Colonic mucosa (tissue), 4 donors: ENCODE measurements at regions not wholly inside any gene's neighbourhood (a gene's known extent, or its start where the extent isn't known, plus 50 kb on each side); places are given as distances from the start of the nearest gene placed in this dataset.

Experiments used
- DNase-seq: peaks from one replicate; pipeline ENCODE4 v3.0.0-alpha.2; 2020
- H3K27ac ChIP-seq: fragments of 200-600 bp; one replicate; pipeline ENCODE4 v1.8.0; 2021
- H3K27me3 ChIP-seq: fragments of 200-600 bp; one replicate; pipeline ENCODE4 v1.8.0; 2021
- H3K36me3 ChIP-seq: fragments of 200-600 bp; one replicate; pipeline ENCODE4 v1.8.0; 2021
- H3K4me1 ChIP-seq: fragments of 200-600 bp; one replicate; pipeline ENCODE4 v1.8.0; 2021; ENCODE audit warnings: mild to moderate bottlenecking
- H3K4me3 ChIP-seq: fragments of 200-600 bp; one replicate; pipeline ENCODE4 v1.8.0; 2021
- H3K9ac ChIP-seq, 2 donors: one replicate each; pipeline ENCODE4 v1.7.0; 2013; ENCODE audit warnings: control low read depth in 2 of 2, low read depth in 2 of 2, low read length in 2 of 2
- H3K9me3 ChIP-seq: fragments of 200-600 bp; one replicate; pipeline ENCODE4 v1.8.0; 2021
- CTCF ChIP-seq: fragments of 200-600 bp; IDR thresholded peaks from one replicate; pipeline ENCODE4 v1.8.0; 2022; ENCODE audit warnings: antibody characterized with exemption, mild to moderate bottlenecking
- intact Hi-C: fragments of 100-400 bp; cut with DNase I; formaldehyde crosslinking; loops from one replicate; pipeline ENCODE4 v1.14.1; 2022
- donor health status: healthy.
- donor health status: DM: no; HTN: no; CAD: no.
- donor health status: DM: no; HTN: no; CAD: no.

- Histone ChIP-seq H3K36me3 (no peaks in the 10 kb centered on the region), H3K4me1 (no peaks in the 10 kb centered on the region), H3K27me3 (no peaks in the 10 kb centered on the region), H3K4me3 (no peak overlapping the region), H3K27ac (no peak overlapping the region), H3K9me3 (no peaks in the 10 kb centered on the region), H3K9ac (no peak overlapping the region)
- intact Hi-C loops, result no loop called here
- no peak for DNase-seq
- TF ChIP-seq CTCF, result no peak
Measured at GRCh38 chr12:108075561-108075960, 53.5 kb upstream of the WSCD2 start.

DNA sequence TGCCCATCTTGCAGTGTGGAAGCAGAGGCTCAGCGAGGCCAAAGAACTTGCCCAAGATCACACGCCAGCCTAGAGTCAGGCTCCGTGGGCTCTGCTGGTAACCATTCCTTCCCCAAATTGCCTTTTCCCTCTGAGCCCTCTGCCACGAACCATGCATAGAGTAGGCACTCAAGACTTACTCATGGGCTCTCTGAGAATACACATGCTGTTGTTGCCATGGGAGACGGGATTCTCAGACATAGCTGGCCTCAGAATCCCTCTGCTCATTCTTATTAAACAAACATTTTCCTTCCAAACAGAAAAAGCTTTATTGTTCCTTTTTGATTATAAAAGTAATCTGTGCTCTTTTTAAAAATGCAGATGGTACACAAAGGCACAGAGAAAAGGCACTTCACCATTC lies 52.5 kb upstream of the WSCD2 start:
- no peak for TF ChIP-seq CTCF
- H3K4me1 ChIP-seq, result no peaks in the 10 kb centered on the region
- no peak for DNase-seq
- no peak overlapping the region for H3K27ac ChIP-seq
- no peaks in the 10 kb centered on the region for H3K9me3 ChIP-seq
- H3K9ac ChIP-seq, result no peak overlapping the region
- intact Hi-C loops, result no loop called here
- H3K36me3 ChIP-seq, result no peaks in the 10 kb centered on the region
- no peaks in the 10 kb centered on the region for H3K27me3 ChIP-seq
- H3K4me3 ChIP-seq, result no peak overlapping the region

- no peaks in the 10 kb centered on the region for H3K9me3 ChIP-seq
- H3K4me1 ChIP-seq, result no peaks in the 10 kb centered on the region
- no peak overlapping the region for H3K4me3 ChIP-seq
- DNase-seq, result no peak
- intact Hi-C loops, result no loop called here
- no peaks in the 10 kb centered on the region for H3K36me3 ChIP-seq
- no peak overlapping the region for H3K27ac ChIP-seq
- TF ChIP-seq CTCF, result no peak
- H3K27me3 ChIP-seq, result no peaks in the 10 kb centered on the region
- H3K9ac ChIP-seq, result no peak overlapping the region
Measured at GRCh38 chr12:108078428-108078827, 50.7 kb upstream of the WSCD2 start.
